K562 (cell line): ENCODE measurements at regions not wholly inside any gene's neighbourhood (a gene's known extent, or its start where the extent isn't known, plus 50 kb on each side); places are given as distances from the start of the nearest gene placed in this dataset.

Experiments
- DMBX1 ChIP-seq: fragments of 250-450 bp; sonication (Bioruptor Pico); IDR thresholded peaks from 2 replicates; pipeline ENCODE4 v1.8.0; 2022; ENCODE audit warnings: inconsistent platforms, mild to moderate bottlenecking, moderate library complexity, borderline replicate concordance
- POLR2AphosphoS2 ChIP-seq: IDR thresholded peaks from 2 replicates; pipeline ENCODE4 v1.6.1; 2012; ENCODE audit warnings: low read length, improper control_type of control experiment
- TAF7 ChIP-seq: fragments of 450-650 bp; IDR thresholded peaks from 2 replicates; pipeline ENCODE4 v1.6.1; 2016; ENCODE audit warnings: missing genetic modification characterization, missing compliant biosample characterization
- XRCC4 ChIP-seq: IDR thresholded peaks from one replicate; pipeline ENCODE4 v1.6.1; 2011; ENCODE audit not compliant: insufficient read depth, insufficient read length; ENCODE audit errors: extremely low read depth
- TF ChIP-seq, protein P1 (sequence below): fragments of 450-650 bp; IDR thresholded peaks from 2 replicates; pipeline ENCODE4 v1.6.1; 2018; ENCODE audit warnings: mild to moderate bottlenecking, low read depth; ENCODE audit not compliant: partially characterized antibody
- TF ChIP-seq, protein P2 (sequence below): conservative IDR thresholded peaks from 2 replicates; pipeline ENCODE4 v1.6.1; 2011; ENCODE audit warnings: low read depth, mild to moderate bottlenecking, low read length; ENCODE audit not compliant: control insufficient read depth
- TF ChIP-seq, protein P3 (sequence below): sonication (generic); formaldehyde crosslinking; IDR thresholded peaks from 2 replicates; pipeline ENCODE4 v1.4.0; 2020; ENCODE audit warnings: mild to moderate bottlenecking, missing genetic modification reagents
- TF ChIP-seq, protein P4 (sequence below): fragments of 450-650 bp; IDR thresholded peaks from 2 replicates; pipeline ENCODE4 v1.6.1; 2016; ENCODE audit warnings: borderline replicate concordance
- TF ChIP-seq, protein P5 (sequence below), 2 experiments: fragments of 450-650 bp in 1 of 2; sonication (generic) in 1 of 2; formaldehyde crosslinking in 1 of 2; IDR thresholded peaks in 1 of 2; conservative IDR thresholded peaks in 1 of 2; 2 replicates each; pipeline versions ENCODE4 v1.6.1 to v1.8.1; 2016 to 2023; ENCODE audit warnings: mild to moderate bottlenecking in 2 of 2, moderate library complexity in 2 of 2, inconsistent platforms in 1 of 2, missing genetic modification reagents in 1 of 2

DNA sequence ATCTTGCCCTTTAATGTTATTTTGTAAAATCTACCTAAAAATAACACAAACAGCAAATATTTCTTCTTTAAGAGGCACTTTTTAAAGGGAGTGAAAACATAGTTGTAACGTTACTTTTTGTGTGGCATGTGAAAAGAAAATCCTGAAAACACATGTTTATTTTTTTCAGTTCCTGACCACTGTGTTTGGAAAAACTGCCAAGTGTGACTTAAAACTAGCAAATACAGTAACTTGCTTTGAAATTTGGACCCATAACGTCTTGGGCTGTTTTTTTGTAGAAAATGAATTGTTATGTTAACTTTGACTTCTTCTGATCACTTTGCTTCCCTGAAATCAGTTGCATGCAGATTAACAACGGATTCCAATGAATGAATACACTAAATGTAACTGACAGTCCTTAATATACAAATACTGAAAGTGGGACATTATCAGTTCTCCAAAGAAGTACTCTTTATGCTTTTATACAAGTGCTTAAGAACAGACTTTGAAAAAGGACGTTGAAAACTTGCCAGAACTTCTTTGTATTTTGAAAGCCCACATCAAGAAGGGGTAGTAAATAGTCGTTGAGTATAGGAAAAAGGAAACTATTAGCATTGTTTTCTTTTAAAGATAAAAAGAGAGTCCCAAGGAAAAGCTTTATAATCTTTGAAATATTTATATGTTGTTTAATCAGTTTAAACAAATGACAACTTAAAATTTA lies 96.1 kb upstream of the ZEB2 start (continued):
- TF ChIP-seq, protein P1, sequence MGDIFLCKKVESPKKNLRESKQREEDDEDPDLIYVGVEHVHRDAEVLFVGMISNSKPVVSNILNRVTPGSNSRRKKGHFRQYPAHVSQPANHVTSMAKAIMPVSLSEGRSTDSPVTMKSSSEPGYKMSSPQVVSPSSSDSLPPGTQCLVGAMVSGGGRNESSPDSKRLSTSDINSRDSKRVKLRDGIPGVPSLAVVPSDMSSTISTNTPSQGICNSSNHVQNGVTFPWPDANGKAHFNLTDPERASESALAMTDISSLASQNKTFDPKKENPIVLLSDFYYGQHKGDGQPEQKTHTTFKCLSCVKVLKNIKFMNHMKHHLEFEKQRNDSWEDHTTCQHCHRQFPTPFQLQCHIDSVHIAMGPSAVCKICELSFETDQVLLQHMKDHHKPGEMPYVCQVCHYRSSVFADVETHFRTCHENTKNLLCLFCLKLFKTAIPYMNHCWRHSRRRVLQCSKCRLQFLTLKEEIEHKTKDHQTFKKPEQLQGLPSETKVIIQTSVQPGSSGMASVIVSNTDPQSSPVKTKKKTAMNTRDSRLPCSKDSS = no peak
- no peak for TF ChIP-seq DMBX1
- TF ChIP-seq TAF7 = no peak
- TF ChIP-seq, protein P2, sequence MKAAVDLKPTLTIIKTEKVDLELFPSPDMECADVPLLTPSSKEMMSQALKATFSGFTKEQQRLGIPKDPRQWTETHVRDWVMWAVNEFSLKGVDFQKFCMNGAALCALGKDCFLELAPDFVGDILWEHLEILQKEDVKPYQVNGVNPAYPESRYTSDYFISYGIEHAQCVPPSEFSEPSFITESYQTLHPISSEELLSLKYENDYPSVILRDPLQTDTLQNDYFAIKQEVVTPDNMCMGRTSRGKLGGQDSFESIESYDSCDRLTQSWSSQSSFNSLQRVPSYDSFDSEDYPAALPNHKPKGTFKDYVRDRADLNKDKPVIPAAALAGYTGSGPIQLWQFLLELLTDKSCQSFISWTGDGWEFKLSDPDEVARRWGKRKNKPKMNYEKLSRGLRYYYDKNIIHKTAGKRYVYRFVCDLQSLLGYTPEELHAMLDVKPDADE = no peak
- TF ChIP-seq, protein P3, sequence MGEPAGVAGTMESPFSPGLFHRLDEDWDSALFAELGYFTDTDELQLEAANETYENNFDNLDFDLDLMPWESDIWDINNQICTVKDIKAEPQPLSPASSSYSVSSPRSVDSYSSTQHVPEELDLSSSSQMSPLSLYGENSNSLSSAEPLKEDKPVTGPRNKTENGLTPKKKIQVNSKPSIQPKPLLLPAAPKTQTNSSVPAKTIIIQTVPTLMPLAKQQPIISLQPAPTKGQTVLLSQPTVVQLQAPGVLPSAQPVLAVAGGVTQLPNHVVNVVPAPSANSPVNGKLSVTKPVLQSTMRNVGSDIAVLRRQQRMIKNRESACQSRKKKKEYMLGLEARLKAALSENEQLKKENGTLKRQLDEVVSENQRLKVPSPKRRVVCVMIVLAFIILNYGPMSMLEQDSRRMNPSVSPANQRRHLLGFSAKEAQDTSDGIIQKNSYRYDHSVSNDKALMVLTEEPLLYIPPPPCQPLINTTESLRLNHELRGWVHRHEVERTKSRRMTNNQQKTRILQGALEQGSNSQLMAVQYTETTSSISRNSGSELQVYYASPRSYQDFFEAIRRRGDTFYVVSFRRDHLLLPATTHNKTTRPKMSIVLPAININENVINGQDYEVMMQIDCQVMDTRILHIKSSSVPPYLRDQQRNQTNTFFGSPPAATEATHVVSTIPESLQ (CRISPR knock-in tag) = no peak
- TF ChIP-seq, protein P4, sequence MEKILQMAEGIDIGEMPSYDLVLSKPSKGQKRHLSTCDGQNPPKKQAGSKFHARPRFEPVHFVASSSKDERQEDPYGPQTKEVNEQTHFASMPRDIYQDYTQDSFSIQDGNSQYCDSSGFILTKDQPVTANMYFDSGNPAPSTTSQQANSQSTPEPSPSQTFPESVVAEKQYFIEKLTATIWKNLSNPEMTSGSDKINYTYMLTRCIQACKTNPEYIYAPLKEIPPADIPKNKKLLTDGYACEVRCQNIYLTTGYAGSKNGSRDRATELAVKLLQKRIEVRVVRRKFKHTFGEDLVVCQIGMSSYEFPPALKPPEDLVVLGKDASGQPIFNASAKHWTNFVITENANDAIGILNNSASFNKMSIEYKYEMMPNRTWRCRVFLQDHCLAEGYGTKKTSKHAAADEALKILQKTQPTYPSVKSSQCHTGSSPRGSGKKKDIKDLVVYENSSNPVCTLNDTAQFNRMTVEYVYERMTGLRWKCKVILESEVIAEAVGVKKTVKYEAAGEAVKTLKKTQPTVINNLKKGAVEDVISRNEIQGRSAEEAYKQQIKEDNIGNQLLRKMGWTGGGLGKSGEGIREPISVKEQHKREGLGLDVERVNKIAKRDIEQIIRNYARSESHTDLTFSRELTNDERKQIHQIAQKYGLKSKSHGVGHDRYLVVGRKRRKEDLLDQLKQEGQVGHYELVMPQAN = no peak
- no peak for TF ChIP-seq XRCC4
- no peak for TF ChIP-seq POLR2AphosphoS2
- TF ChIP-seq, protein P5, sequence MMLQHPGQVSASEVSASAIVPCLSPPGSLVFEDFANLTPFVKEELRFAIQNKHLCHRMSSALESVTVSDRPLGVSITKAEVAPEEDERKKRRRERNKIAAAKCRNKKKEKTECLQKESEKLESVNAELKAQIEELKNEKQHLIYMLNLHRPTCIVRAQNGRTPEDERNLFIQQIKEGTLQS (IDR thresholded peaks at IDR 0.05) = no peak
- TF ChIP-seq, protein P5 (CRISPR knock-in tag; conservative IDR thresholded peaks at IDR 0.05) = no peak
